ENCODE measurements at regions not wholly inside any gene's neighbourhood (a gene's known extent, or its start where the extent isn't known, plus 50 kb on each side); places are given as distances from the start of the nearest gene placed in this dataset.

DNA sequence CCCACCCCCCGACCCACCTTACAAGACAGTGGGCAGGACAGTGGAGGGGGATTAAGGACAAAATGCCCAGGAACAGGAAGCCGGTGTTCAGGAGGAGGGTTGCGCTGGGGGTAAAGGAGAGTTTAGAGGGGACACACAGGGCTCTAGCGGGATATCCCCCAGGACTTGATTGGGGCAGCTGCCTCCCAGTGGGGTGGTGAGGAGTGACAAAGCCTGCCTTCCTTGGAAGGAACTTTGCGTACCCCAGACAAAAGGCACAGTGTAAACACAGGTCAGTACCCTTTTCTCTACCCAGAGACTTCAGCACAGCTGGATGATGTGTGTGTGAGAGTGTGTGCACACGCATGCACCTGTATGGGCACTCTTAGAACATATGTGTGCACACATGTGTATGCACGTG is 51.7 kb upstream of the BCAR3 start:
- TF ChIP-seq, protein P1, sequence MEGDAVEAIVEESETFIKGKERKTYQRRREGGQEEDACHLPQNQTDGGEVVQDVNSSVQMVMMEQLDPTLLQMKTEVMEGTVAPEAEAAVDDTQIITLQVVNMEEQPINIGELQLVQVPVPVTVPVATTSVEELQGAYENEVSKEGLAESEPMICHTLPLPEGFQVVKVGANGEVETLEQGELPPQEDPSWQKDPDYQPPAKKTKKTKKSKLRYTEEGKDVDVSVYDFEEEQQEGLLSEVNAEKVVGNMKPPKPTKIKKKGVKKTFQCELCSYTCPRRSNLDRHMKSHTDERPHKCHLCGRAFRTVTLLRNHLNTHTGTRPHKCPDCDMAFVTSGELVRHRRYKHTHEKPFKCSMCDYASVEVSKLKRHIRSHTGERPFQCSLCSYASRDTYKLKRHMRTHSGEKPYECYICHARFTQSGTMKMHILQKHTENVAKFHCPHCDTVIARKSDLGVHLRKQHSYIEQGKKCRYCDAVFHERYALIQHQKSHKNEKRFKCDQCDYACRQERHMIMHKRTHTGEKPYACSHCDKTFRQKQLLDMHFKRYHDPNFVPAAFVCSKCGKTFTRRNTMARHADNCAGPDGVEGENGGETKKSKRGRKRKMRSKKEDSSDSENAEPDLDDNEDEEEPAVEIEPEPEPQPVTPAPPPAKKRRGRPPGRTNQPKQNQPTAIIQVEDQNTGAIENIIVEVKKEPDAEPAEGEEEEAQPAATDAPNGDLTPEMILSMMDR (IDR thresholded peaks at IDR 0.05; ENCODE audit: poor library complexity), result no peak
- TF ChIP-seq EZH2 (IDR thresholded peaks at IDR 0.05; ENCODE audit: borderline replicate concordance), result no peak

All from hepatocyte (in vitro differentiated cells).